ENCODE measurements at regions not wholly inside any gene's neighbourhood (a gene's known extent, or its start where the extent isn't known, plus 50 kb on each side); places are given as distances from the start of the nearest gene placed in this dataset.

DNA sequence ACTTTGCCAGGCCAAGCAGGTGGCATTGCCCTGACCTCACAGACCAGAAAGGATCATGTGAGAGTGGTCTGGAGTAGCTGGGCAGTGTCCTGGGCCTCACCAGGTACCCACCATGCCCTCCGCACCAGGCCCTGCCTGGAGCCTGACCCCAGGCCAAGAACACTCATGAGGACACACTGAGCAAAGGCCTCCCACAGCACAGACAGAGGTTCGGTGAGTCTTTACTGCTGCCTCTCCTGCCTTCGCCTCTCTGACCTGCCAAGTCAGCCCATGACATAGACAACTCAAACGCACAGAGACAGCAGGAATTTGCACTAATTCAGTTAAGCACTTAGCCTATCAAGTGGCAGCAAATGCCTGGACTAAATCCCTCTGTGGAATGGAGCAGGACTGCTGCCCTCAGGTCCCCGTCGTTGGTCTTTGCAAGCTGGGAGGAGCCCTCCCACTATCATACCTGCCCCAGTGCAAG, 62.5 kb downstream of the RHOB start:
- no peak overlapping the region for H3K27ac ChIP-seq (ENCODE audit: low read depth, low read length)
- H3K9me3 ChIP-seq (ENCODE audit: insufficient read depth in 2 of 2, low read depth in 1 of 2, low read length in 1 of 2): no peaks in the 10 kb centered on the region
- H2AFZ ChIP-seq (ENCODE audit: low read length): peak overlapping the region; percentile 19; the same call in 1 of the 2 replicates
- WGBS, 2 experiments (ENCODE audit: extremely low coverage in 1 of 2, insufficient coverage in 1 of 2, insufficient read length in 1 of 2, insufficient replicate concordance in 2 of 2, low coverage in 1 of 2, low lambda C conversion rate in 2 of 2, missing lambda C conversion rate in 1 of 2): 81% methylated on average over 6 of the region's 6 CpGs; no CpG with 5 or more reads in 1 of the 2 experiments
- ChIA-PET POLR2A (ENCODE audit: partially characterized antibody) (interaction anchor here (4.4 kb wide), 1 partner anchor 62 kb away, joined by 17 read pairs; the partner anchor contains the start of gene RHOB), CTCF (ENCODE audit: partially characterized antibody) (interaction anchor here (0.8 to 2.5 kb wide), 12 partner anchors 10 to 135 kb away, joined by 3 to 6 read pairs (median 4); no protein-coding TSS in a partner anchor)
- H3K79me2 ChIP-seq (ENCODE audit: control insufficient read depth in 1 of 2, insufficient read depth in 2 of 2, low read length in 2 of 2): no peaks in the 10 kb centered on the region
- no peak overlapping the region for H3K4ac ChIP-seq (replicated peaks; ENCODE audit: insufficient read length, low read depth, low read length)
- H3K18ac ChIP-seq (ENCODE audit: extremely low read depth, low read length): no peak overlapping the region
- H3K56ac ChIP-seq (replicated peaks; ENCODE audit: insufficient read length, low read depth, low read length): no peak overlapping the region
- H4K20me1 ChIP-seq (replicated peaks in 1 of 2; ENCODE audit: control insufficient read depth in 1 of 2, insufficient read depth in 2 of 2, low read length in 2 of 2): no peaks in the 10 kb centered on the region
- H3K23me2 ChIP-seq (ENCODE audit: low read depth, low read length): no peaks in the 10 kb centered on the region
- no peak overlapping the region for H3K9ac ChIP-seq (replicated peaks in 1 of 4; ENCODE audit: extremely low read depth in 1 of 4, low read depth in 3 of 4, low read length in 3 of 4)
- no peak overlapping the region; the same call in 1 of the 2 replicates for H4K8ac ChIP-seq (ENCODE audit: extremely low read depth, insufficient read depth, low read length)
- peak overlapping the region; percentile 41; the same call in 1 of the 2 replicates for H2BK12ac ChIP-seq (ENCODE audit: low read depth, low read length)
- H3K4me1 ChIP-seq (replicated peaks in 1 of 4; ENCODE audit: control insufficient read depth in 3 of 4, insufficient read depth in 4 of 4, low read length in 3 of 4): no peaks in the 10 kb centered on the region
- H2BK20ac ChIP-seq (ENCODE audit: low read length): no peak overlapping the region
- H3K27me3 ChIP-seq (replicated peaks in 1 of 4; ENCODE audit: control insufficient read depth in 3 of 4, extremely low read depth in 1 of 4, insufficient read depth in 3 of 4, low read length in 3 of 4): no peaks in the 10 kb centered on the region
- H3K4me2 ChIP-seq (ENCODE audit: insufficient read depth in 1 of 2, low read depth in 2 of 2, low read length in 2 of 2): no peak overlapping the region
- H3K79me1 ChIP-seq (ENCODE audit: low read depth, low read length): no peaks in the 10 kb centered on the region
- DNase-seq (ENCODE audit: low read depth in 1 of 2, low spot score in 2 of 2) (no peak), FAIRE-seq (no peak)
- H2BK120ac ChIP-seq (replicated peaks; ENCODE audit: low read depth, low read length): no peak overlapping the region
- H2AK5ac ChIP-seq (ENCODE audit: low read depth, low read length): no peak overlapping the region
- H4K91ac ChIP-seq (replicated peaks; ENCODE audit: insufficient read length, low read length): peak overlapping the region; percentile 34
- H4K5ac ChIP-seq (ENCODE audit: insufficient read length, low read depth, low read length): no peak overlapping the region
- no peak overlapping the region for H2BK5ac ChIP-seq (ENCODE audit: low read depth, low read length)
- H3K4me3 ChIP-seq (ENCODE audit: extremely low read depth in 1 of 4, insufficient read depth in 2 of 4, low read depth in 3 of 4, low read length in 4 of 4): no peak overlapping the region
- H3K36me3 ChIP-seq (ENCODE audit: control insufficient read depth in 2 of 4, insufficient read depth in 4 of 4, low read length in 3 of 4): no peaks in the 10 kb centered on the region
- no peak overlapping the region for H2BK15ac ChIP-seq (ENCODE audit: low read length)
- no peak overlapping the region for H3K14ac ChIP-seq (ENCODE audit: insufficient read length)
- H3K23ac ChIP-seq (ENCODE audit: insufficient read length): no peak overlapping the region
- TF ChIP-seq CBX8 (IDR thresholded peaks at IDR 0.05; ENCODE audit: borderline replicate concordance, low read depth, low read length) (no peak), CTBP2 (IDR thresholded peaks at IDR 0.05; ENCODE audit: borderline replicate concordance, insufficient read depth, insufficient read length, low read length) (no peak), MAFK (IDR thresholded peaks at IDR 0.05; ENCODE audit: low read depth, low read length) (no peak), ATF3 (IDR thresholded peaks at IDR 0.05; ENCODE audit: insufficient read depth, low read depth, low read length) (no peak), TAF1 (IDR thresholded peaks at IDR 0.05; ENCODE audit: low read depth, low read length) (no peak), YY1 (IDR thresholded peaks at IDR 0.05; ENCODE audit: low read depth, low read length) (no peak), CHD1 (IDR thresholded peaks at IDR 0.05; ENCODE audit: low read depth, low read length) (no peak), NRF1 (IDR thresholded peaks at IDR 0.05; ENCODE audit: low read depth, low read length) (no peak), SP4 (IDR thresholded peaks at IDR 0.05; ENCODE audit: low read length) (no peak), BACH1 (IDR thresholded peaks at IDR 0.05; ENCODE audit: low read length) (no peak), RFX5 (IDR thresholded peaks at IDR 0.05; ENCODE audit: borderline replicate concordance, low read depth, low read length) (no peak), BCL11A (IDR thresholded peaks at IDR 0.05; ENCODE audit: low read depth in 2 of 2, low read length in 2 of 2) (no peak)
- TF ChIP-seq, protein P1, sequence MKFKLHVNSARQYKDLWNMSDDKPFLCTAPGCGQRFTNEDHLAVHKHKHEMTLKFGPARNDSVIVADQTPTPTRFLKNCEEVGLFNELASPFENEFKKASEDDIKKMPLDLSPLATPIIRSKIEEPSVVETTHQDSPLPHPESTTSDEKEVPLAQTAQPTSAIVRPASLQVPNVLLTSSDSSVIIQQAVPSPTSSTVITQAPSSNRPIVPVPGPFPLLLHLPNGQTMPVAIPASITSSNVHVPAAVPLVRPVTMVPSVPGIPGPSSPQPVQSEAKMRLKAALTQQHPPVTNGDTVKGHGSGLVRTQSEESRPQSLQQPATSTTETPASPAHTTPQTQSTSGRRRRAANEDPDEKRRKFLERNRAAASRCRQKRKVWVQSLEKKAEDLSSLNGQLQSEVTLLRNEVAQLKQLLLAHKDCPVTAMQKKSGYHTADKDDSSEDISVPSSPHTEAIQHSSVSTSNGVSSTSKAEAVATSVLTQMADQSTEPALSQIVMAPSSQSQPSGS (IDR thresholded peaks at IDR 0.05; ENCODE audit: low read length): no peak
